ENCODE measurements at regions not wholly inside any gene's neighbourhood (a gene's known extent, or its start where the extent isn't known, plus 50 kb on each side); places are given as distances from the start of the nearest gene placed in this dataset.

DNA sequence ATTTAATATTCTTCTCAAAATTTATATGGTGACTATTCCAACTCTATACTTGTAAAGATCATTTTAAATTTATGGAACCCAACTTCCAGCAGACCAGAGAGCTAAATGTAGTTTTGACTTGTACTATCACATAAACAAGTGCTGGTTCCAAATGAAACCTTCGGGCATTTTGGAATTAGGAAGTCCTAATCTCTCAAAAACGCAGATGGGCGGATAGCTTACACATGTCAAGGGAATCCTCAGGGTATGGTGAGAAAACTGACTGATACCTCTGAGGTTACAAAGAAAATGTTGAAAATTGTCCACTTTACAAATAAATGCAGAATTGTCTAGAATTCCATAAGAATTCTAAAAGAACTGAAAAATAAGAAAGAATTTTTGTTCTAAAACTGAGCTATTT lies 224.1 kb downstream of the SS18 start:
- no peaks in the 10 kb centered on the region for H3K9me3 ChIP-seq (ENCODE audit: control insufficient read depth, low read depth, low read length)
- H3K27ac ChIP-seq (ENCODE audit: low read length) = no peak overlapping the region
- H3K4me3 ChIP-seq (ENCODE audit: low read length) = no peak overlapping the region
- no peak overlapping the region for H3K9ac ChIP-seq (ENCODE audit: low read length)
- no peaks in the 10 kb centered on the region for H3K36me3 ChIP-seq (ENCODE audit: control insufficient read depth, low read depth, low read length)
- H3K4me1 ChIP-seq (ENCODE audit: control insufficient read depth, low read depth, low read length) = peaks cover 10% of the 10 kb centered on the region
- H3K27me3 ChIP-seq (ENCODE audit: control insufficient read depth, insufficient read depth, low read length) = no peaks in the 10 kb centered on the region

- Histone ChIP-seq H3K4me3 (ENCODE audit: low read length) (no peak overlapping the region), H3K4me1 (ENCODE audit: control insufficient read depth, low read depth, low read length) (no peaks in the 10 kb centered on the region), H3K36me3 (ENCODE audit: control insufficient read depth, low read depth, low read length) (no peaks in the 10 kb centered on the region), H3K9ac (ENCODE audit: low read length) (no peak overlapping the region), H3K9me3 (ENCODE audit: control insufficient read depth, low read depth, low read length) (no peaks in the 10 kb centered on the region), H3K27me3 (ENCODE audit: control insufficient read depth, insufficient read depth, low read length) (no peaks in the 10 kb centered on the region), H3K27ac (ENCODE audit: low read length) (no peak overlapping the region)
Measured at GRCh38 chr18:25862881-25863600, 227.4 kb downstream of the SS18 start.

GRCh38 chr18:25853691-25854433 lies 236.6 kb downstream of the SS18 start:
- Histone ChIP-seq H3K4me1 (ENCODE audit: control insufficient read depth, low read depth, low read length) (no peaks in the 10 kb centered on the region), H3K27ac (ENCODE audit: low read length) (no peak overlapping the region), H3K27me3 (ENCODE audit: control insufficient read depth, insufficient read depth, low read length) (no peaks in the 10 kb centered on the region), H3K9me3 (ENCODE audit: control insufficient read depth, low read depth, low read length) (no peaks in the 10 kb centered on the region), H3K36me3 (ENCODE audit: control insufficient read depth, low read depth, low read length) (no peaks in the 10 kb centered on the region), H3K9ac (ENCODE audit: low read length) (no peak overlapping the region), H3K4me3 (ENCODE audit: low read length) (no peak overlapping the region)

DNA sequence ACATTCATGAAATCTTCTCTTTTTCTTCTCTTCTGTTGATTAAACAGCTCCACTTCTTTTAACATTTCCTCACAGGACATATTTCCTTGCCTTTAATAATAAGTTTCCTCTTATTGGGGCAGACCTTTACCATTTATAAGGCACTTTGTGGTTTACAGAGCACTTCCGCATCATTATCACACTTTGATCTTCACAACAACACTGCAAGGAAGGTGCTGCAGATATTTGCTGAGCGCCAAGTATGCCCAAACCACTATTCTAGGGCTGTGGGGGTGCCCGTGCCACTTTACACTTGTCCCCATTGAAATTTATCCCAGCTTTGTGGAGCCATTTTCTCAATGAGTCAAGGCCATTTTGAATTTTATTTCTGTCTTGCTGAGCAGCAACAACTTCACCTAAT lies 246.6 kb downstream of the SS18 start:
- Histone ChIP-seq H3K4me1 (ENCODE audit: control insufficient read depth, low read depth, low read length) (peaks cover 6% of the 10 kb centered on the region), H3K27ac (ENCODE audit: low read length) (no peak overlapping the region), H3K27me3 (ENCODE audit: control insufficient read depth, insufficient read depth, low read length) (no peaks in the 10 kb centered on the region), H3K36me3 (ENCODE audit: control insufficient read depth, low read depth, low read length) (no peaks in the 10 kb centered on the region), H3K9ac (ENCODE audit: low read length) (no peak overlapping the region), H3K4me3 (ENCODE audit: low read length) (no peak overlapping the region), H3K9me3 (ENCODE audit: control insufficient read depth, low read depth, low read length) (no peaks in the 10 kb centered on the region)

DNA sequence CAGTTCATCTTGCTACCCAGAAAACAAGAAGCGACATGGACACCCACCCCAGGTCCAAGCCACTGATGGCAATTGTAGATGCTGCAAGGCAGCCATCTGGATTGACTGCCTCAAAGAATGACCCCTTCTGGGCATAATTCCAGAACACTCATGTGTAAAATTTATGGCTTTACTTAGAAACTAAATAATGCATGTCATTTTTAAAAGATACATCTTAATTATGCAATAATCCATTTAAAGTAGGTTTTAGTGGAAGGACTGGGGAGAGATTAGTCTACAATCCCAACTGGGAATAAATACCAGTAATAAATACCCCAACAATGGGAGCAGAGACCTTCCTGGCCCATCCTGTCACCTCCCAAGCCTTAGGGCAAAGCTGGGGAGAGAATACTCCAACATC lies 247.7 kb downstream of the SS18 start:
- Histone ChIP-seq H3K4me1 (ENCODE audit: control insufficient read depth, low read depth, low read length) (peaks cover 6% of the 10 kb centered on the region), H3K9ac (ENCODE audit: low read length) (no peak overlapping the region), H3K27ac (ENCODE audit: low read length) (no peak overlapping the region), H3K36me3 (ENCODE audit: control insufficient read depth, low read depth, low read length) (no peaks in the 10 kb centered on the region), H3K9me3 (ENCODE audit: control insufficient read depth, low read depth, low read length) (no peaks in the 10 kb centered on the region), H3K27me3 (ENCODE audit: control insufficient read depth, insufficient read depth, low read length) (no peaks in the 10 kb centered on the region), H3K4me3 (ENCODE audit: low read length) (no peak overlapping the region)

DNA sequence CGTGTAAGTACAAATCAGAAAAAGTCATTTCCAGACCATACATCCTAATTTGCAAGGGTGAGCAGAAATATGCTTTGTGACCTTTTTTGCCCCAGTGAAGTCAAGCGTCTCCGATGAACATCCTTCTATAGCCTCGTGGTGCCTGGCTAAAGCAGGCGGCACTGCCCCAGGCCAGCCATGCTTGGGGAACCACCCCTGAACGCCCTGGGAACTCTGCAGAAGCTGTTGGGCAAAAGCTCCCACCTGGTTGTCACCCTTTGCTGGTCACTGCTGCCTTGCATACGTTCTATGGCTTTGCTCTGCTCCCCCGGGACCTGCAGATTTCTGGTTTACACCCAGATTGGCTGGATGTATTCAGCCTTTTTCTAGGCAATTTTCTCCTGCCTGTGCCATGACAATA lies 256.4 kb downstream of the SS18 start:
- H3K9ac ChIP-seq (ENCODE audit: low read length) = no peak overlapping the region
- no peaks in the 10 kb centered on the region for H3K4me1 ChIP-seq (ENCODE audit: control insufficient read depth, low read depth, low read length)
- H3K27me3 ChIP-seq (ENCODE audit: control insufficient read depth, insufficient read depth, low read length) = no peaks in the 10 kb centered on the region
- H3K4me3 ChIP-seq (ENCODE audit: low read length) = no peak overlapping the region
- no peak overlapping the region for H3K27ac ChIP-seq (ENCODE audit: low read length)
- H3K9me3 ChIP-seq (ENCODE audit: control insufficient read depth, low read depth, low read length) = no peaks in the 10 kb centered on the region
- no peaks in the 10 kb centered on the region for H3K36me3 ChIP-seq (ENCODE audit: control insufficient read depth, low read depth, low read length)

GRCh38 chr18:25832001-25832604 lies 258.3 kb downstream of the SS18 start:
- Histone ChIP-seq H3K27ac (ENCODE audit: low read length) (no peak overlapping the region), H3K36me3 (ENCODE audit: control insufficient read depth, low read depth, low read length) (no peaks in the 10 kb centered on the region), H3K9me3 (ENCODE audit: control insufficient read depth, low read depth, low read length) (no peaks in the 10 kb centered on the region), H3K4me1 (ENCODE audit: control insufficient read depth, low read depth, low read length) (no peaks in the 10 kb centered on the region), H3K4me3 (ENCODE audit: low read length) (no peak overlapping the region), H3K9ac (ENCODE audit: low read length) (no peak overlapping the region), H3K27me3 (ENCODE audit: control insufficient read depth, insufficient read depth, low read length) (no peaks in the 10 kb centered on the region)

DNA sequence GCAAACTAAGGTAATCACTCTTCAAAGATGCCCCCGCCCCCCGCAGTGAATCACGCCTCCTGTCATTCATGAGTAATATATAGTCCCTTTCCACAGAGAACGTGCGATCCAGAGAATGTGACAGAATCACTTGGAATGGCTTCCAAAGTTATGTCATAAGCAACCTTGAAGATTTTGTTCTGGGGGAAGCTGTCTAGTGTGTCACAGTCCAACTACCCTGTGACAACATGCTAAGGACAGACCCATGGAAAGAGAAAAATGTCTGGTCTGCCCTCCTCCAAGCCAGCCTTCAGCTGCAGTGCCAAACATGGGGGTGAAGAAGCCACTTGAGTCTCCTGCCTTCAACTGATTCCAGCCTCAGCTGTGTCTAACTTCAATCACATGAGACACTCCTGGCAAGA lies 259.1 kb downstream of the SS18 start:
- Histone ChIP-seq H3K4me1 (ENCODE audit: control insufficient read depth, low read depth, low read length) (no peaks in the 10 kb centered on the region), H3K36me3 (ENCODE audit: control insufficient read depth, low read depth, low read length) (no peaks in the 10 kb centered on the region)

DNA sequence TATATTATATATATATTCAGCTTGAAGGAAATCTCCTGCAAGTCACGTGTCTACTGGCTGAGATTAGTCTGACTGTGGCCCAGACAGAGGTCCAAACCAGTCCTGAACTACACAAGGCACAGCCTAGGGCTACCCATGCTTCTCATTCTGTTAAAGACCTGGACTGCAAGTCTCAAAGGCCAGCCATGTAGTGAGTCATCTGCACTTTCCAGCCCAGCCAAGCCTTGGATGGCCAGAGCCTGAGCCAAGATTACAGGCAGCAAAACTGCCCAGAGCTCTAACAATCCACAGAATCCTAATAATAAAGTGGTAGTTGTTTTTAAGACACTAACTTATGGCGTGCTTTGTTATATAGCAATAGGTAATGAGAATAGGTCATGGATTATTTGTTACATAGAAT lies 259.6 kb downstream of the SS18 start:
- H3K27me3 ChIP-seq (ENCODE audit: control insufficient read depth, insufficient read depth, low read length) = no peaks in the 10 kb centered on the region
- H3K9me3 ChIP-seq (ENCODE audit: control insufficient read depth, low read depth, low read length) = no peaks in the 10 kb centered on the region
- no peaks in the 10 kb centered on the region for H3K4me1 ChIP-seq (ENCODE audit: control insufficient read depth, low read depth, low read length)
- no peaks in the 10 kb centered on the region for H3K36me3 ChIP-seq (ENCODE audit: control insufficient read depth, low read depth, low read length)
- no peak overlapping the region for H3K27ac ChIP-seq (ENCODE audit: low read length)
- no peak overlapping the region for H3K9ac ChIP-seq (ENCODE audit: low read length)
- H3K4me3 ChIP-seq (ENCODE audit: low read length) = no peak overlapping the region

More for the DNA sequence above, 259.1 kb downstream of the SS18 start:
- no peaks in the 10 kb centered on the region for H3K27me3 ChIP-seq (ENCODE audit: control insufficient read depth, insufficient read depth, low read length)
- H3K4me3 ChIP-seq (ENCODE audit: low read length) = no peak overlapping the region
- H3K9me3 ChIP-seq (ENCODE audit: control insufficient read depth, low read depth, low read length) = no peaks in the 10 kb centered on the region
- no peak overlapping the region for H3K9ac ChIP-seq (ENCODE audit: low read length)
- no peak overlapping the region for H3K27ac ChIP-seq (ENCODE audit: low read length)

GRCh38 chr18:25827961-25828561 lies 262.4 kb downstream of the SS18 start:
- Histone ChIP-seq H3K27ac (ENCODE audit: low read length) (no peak overlapping the region), H3K27me3 (ENCODE audit: control insufficient read depth, insufficient read depth, low read length) (no peaks in the 10 kb centered on the region), H3K9me3 (ENCODE audit: control insufficient read depth, low read depth, low read length) (no peaks in the 10 kb centered on the region), H3K4me1 (ENCODE audit: control insufficient read depth, low read depth, low read length) (no peaks in the 10 kb centered on the region), H3K9ac (ENCODE audit: low read length) (no peak overlapping the region), H3K4me3 (ENCODE audit: low read length) (no peak overlapping the region), H3K36me3 (ENCODE audit: control insufficient read depth, low read depth, low read length) (no peaks in the 10 kb centered on the region)

GRCh38 chr18:25827228-25827627 lies 263.2 kb downstream of the SS18 start:
- Histone ChIP-seq H3K9ac (ENCODE audit: low read length) (no peak overlapping the region), H3K4me1 (ENCODE audit: control insufficient read depth, low read depth, low read length) (no peaks in the 10 kb centered on the region), H3K27me3 (ENCODE audit: control insufficient read depth, insufficient read depth, low read length) (no peaks in the 10 kb centered on the region), H3K27ac (ENCODE audit: low read length) (no peak overlapping the region), H3K36me3 (ENCODE audit: control insufficient read depth, low read depth, low read length) (no peaks in the 10 kb centered on the region), H3K9me3 (ENCODE audit: control insufficient read depth, low read depth, low read length) (no peaks in the 10 kb centered on the region), H3K4me3 (ENCODE audit: low read length) (no peak overlapping the region)

Data from iPS-18a (cell line).